ENCODE measurements at regions not wholly inside any gene's neighbourhood (a gene's known extent, or its start where the extent isn't known, plus 50 kb on each side); places are given as distances from the start of the nearest gene placed in this dataset.

GRCh38 chr10:43006490-43006889, 70.4 kb upstream of the RET start:
- TF ChIP-seq, protein P1, sequence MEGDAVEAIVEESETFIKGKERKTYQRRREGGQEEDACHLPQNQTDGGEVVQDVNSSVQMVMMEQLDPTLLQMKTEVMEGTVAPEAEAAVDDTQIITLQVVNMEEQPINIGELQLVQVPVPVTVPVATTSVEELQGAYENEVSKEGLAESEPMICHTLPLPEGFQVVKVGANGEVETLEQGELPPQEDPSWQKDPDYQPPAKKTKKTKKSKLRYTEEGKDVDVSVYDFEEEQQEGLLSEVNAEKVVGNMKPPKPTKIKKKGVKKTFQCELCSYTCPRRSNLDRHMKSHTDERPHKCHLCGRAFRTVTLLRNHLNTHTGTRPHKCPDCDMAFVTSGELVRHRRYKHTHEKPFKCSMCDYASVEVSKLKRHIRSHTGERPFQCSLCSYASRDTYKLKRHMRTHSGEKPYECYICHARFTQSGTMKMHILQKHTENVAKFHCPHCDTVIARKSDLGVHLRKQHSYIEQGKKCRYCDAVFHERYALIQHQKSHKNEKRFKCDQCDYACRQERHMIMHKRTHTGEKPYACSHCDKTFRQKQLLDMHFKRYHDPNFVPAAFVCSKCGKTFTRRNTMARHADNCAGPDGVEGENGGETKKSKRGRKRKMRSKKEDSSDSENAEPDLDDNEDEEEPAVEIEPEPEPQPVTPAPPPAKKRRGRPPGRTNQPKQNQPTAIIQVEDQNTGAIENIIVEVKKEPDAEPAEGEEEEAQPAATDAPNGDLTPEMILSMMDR (conservative IDR thresholded peaks at IDR 0.05; ENCODE audit: low read depth, low read length): no peak
- no peak for TF ChIP-seq EZH2 (IDR thresholded peaks at IDR 0.05; ENCODE audit: borderline replicate concordance, low read depth, low read length, poor library complexity, severe bottlenecking)

All from A673 (cell line).